ENCODE measurements at regions not wholly inside any gene's neighbourhood (a gene's known extent, or its start where the extent isn't known, plus 50 kb on each side); places are given as distances from the start of the nearest gene placed in this dataset.

DNA sequence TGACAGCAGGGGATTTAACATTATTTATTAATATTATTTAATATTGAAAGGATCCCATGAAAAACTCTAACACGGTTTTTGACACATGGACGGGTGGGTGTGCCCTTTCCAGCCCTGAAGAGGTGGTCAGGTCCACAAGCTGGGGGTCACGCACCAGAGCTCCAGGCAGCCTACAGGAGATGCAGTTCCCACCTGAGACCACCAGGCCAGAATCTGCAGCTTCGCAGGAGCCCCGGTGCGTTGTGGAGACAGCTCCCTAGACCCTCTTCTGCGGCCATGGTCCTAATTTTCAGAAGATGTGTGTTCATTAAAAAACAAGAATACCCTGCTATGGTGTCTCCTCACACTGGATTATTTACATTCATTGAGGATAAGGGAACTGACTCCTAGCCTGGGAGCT is 331.1 kb downstream of the C16orf95 start (continued):
- TF ChIP-seq, protein P1, sequence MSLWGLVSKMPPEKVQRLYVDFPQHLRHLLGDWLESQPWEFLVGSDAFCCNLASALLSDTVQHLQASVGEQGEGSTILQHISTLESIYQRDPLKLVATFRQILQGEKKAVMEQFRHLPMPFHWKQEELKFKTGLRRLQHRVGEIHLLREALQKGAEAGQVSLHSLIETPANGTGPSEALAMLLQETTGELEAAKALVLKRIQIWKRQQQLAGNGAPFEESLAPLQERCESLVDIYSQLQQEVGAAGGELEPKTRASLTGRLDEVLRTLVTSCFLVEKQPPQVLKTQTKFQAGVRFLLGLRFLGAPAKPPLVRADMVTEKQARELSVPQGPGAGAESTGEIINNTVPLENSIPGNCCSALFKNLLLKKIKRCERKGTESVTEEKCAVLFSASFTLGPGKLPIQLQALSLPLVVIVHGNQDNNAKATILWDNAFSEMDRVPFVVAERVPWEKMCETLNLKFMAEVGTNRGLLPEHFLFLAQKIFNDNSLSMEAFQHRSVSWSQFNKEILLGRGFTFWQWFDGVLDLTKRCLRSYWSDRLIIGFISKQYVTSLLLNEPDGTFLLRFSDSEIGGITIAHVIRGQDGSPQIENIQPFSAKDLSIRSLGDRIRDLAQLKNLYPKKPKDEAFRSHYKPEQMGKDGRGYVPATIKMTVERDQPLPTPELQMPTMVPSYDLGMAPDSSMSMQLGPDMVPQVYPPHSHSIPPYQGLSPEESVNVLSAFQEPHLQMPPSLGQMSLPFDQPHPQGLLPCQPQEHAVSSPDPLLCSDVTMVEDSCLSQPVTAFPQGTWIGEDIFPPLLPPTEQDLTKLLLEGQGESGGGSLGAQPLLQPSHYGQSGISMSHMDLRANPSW (CRISPR knock-in tag; conservative IDR thresholded peaks at IDR 0.05; ENCODE audit: low read depth), result no peak
- TF ChIP-seq GRHL2 (CRISPR knock-in tag; IDR thresholded peaks at IDR 0.05; ENCODE audit: insufficient replicate concordance, severe bottlenecking), result no peak
- TF ChIP-seq, protein P2, sequence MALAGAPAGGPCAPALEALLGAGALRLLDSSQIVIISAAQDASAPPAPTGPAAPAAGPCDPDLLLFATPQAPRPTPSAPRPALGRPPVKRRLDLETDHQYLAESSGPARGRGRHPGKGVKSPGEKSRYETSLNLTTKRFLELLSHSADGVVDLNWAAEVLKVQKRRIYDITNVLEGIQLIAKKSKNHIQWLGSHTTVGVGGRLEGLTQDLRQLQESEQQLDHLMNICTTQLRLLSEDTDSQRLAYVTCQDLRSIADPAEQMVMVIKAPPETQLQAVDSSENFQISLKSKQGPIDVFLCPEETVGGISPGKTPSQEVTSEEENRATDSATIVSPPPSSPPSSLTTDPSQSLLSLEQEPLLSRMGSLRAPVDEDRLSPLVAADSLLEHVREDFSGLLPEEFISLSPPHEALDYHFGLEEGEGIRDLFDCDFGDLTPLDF (CRISPR knock-in tag; IDR thresholded peaks at IDR 0.05), result no peak
- TF ChIP-seq, protein P3, sequence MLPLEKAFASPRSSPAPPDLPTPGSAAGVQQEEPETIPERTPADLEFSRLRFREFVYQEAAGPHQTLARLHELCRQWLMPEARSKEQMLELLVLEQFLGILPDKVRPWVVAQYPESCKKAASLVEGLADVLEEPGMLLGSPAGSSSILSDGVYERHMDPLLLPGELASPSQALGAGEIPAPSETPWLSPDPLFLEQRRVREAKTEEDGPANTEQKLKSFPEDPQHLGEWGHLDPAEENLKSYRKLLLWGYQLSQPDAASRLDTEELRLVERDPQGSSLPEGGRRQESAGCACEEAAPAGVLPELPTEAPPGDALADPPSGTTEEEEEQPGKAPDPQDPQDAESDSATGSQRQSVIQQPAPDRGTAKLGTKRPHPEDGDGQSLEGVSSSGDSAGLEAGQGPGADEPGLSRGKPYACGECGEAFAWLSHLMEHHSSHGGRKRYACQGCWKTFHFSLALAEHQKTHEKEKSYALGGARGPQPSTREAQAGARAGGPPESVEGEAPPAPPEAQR (CRISPR knock-in tag; IDR thresholded peaks at IDR 0.05), result no peak
- TF ChIP-seq, protein P4, sequence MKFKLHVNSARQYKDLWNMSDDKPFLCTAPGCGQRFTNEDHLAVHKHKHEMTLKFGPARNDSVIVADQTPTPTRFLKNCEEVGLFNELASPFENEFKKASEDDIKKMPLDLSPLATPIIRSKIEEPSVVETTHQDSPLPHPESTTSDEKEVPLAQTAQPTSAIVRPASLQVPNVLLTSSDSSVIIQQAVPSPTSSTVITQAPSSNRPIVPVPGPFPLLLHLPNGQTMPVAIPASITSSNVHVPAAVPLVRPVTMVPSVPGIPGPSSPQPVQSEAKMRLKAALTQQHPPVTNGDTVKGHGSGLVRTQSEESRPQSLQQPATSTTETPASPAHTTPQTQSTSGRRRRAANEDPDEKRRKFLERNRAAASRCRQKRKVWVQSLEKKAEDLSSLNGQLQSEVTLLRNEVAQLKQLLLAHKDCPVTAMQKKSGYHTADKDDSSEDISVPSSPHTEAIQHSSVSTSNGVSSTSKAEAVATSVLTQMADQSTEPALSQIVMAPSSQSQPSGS (CRISPR knock-in tag; IDR thresholded peaks at IDR 0.05; ENCODE audit: borderline replicate concordance, low read depth), result no peak
- TF ChIP-seq ZBTB21 (CRISPR knock-in tag; IDR thresholded peaks at IDR 0.05; ENCODE audit: borderline replicate concordance), result no peak
- TF ChIP-seq, protein P5, sequence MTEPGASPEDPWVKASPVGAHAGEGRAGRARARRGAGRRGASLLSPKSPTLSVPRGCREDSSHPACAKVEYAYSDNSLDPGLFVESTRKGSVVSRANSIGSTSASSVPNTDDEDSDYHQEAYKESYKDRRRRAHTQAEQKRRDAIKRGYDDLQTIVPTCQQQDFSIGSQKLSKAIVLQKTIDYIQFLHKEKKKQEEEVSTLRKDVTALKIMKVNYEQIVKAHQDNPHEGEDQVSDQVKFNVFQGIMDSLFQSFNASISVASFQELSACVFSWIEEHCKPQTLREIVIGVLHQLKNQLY (CRISPR knock-in tag; IDR thresholded peaks at IDR 0.05), result no peak
- no peak for TF ChIP-seq TP53 (CRISPR knock-in tag; IDR thresholded peaks at IDR 0.05)
- no peak for TF ChIP-seq ZNF671 (CRISPR knock-in tag; IDR thresholded peaks at IDR 0.05)

DNA sequence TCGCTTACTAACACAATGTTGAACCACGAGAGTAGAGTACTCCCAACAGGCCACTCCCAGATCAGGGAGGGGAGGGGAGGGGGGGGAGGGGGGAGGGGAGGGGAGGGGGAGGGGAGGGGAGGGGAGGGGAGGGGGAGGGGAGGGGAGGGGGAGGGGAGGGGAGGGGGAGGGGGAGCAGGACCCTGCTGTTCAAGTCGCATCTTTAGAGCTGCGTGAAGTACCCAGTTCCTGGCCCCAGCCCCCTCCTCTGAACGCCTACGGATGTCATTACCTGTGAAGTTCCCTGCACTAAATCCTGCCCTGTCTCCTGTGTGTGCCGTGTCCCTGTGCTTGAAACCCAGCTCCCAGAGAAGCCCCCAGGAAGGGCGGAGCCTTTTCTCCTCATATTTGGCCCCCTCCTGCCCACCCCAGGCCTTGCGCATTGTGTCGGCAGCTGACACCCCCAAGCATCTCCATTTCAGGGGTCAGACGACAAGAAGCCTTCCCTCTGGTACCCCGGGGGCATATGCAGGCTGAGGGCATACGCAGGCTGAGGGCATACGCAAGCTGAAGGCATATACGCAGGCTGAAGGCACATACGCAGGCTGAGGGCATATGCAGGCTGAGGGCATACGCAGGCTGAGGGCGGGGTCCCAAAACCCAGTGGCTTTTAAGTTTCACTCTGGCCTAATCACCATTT is 330.2 kb downstream of the C16orf95 start:
- TF ChIP-seq FOXJ3 (CRISPR knock-in tag; IDR thresholded peaks at IDR 0.05; ENCODE audit: borderline replicate concordance) (no peak), ZNF317 (CRISPR knock-in tag; IDR thresholded peaks at IDR 0.05; ENCODE audit: borderline replicate concordance, low read depth) (no peak), MYBL2 (CRISPR knock-in tag; IDR thresholded peaks at IDR 0.05) (no peak)
- TF ChIP-seq, protein P2 (CRISPR knock-in tag; IDR thresholded peaks at IDR 0.05), result no peak
- H3K4me3 Mint-ChIP-seq, result no peak overlapping the region
- no peaks in the 10 kb centered on the region for H3K9me3 Mint-ChIP-seq
- ChIA-PET POLR2A (no interaction called here), CTCF (interaction anchor here (1.0 to 1.7 kb wide), 6 partner anchors 16 to 113 kb away, joined by 3 to 9 read pairs (median 5); no protein-coding TSS in a partner anchor)
- 0 out of 2 replicates have a peak, but pooled peaks cover 3% of the 10 kb centered on the region for H3K27me3 Mint-ChIP-seq (ENCODE audit: low read depth)
- ATAC-seq, result no peak
- no peak overlapping the region for H3K27ac Mint-ChIP-seq
- no peaks in the 10 kb centered on the region for H3K36me3 Mint-ChIP-seq
- peaks cover 8% of the 10 kb centered on the region for H3K4me1 Mint-ChIP-seq
- no peak for DNase-seq (ENCODE audit: low spot score)
